Prostate gland (tissue), 2 donors: ENCODE measurements at regions not wholly inside any gene's neighbourhood (a gene's known extent, or its start where the extent isn't known, plus 50 kb on each side); places are given as distances from the start of the nearest gene placed in this dataset.

Source experiments
- POLR2A ChIP-seq: fragments of 450-650 bp; IDR thresholded peaks from one replicate; pipeline ENCODE4 v1.6.1; 2016; ENCODE audit warnings: antibody characterized with exemption, mild to moderate bottlenecking
- POLR2AphosphoS5 ChIP-seq: sonication (generic); formaldehyde crosslinking; IDR thresholded peaks from one replicate; pipeline ENCODE4 v1.6.1; 2017; ENCODE audit warnings: antibody characterized with exemption
- TF ChIP-seq, protein P1 (sequence below), 4 experiments: fragments of 200-600 bp in 2 of 4; fragments of 450-650 bp in 2 of 4; sonication (generic) in 2 of 4; IDR thresholded peaks; 1 replicate in 3 of 4; 2 replicates in 1 of 4; pipeline ENCODE4 v1.5.1; 2016 to 2019; ENCODE audit warnings: antibody characterized with exemption in 4 of 4, mild to moderate bottlenecking in 2 of 4, moderate library complexity in 2 of 4

DNA sequence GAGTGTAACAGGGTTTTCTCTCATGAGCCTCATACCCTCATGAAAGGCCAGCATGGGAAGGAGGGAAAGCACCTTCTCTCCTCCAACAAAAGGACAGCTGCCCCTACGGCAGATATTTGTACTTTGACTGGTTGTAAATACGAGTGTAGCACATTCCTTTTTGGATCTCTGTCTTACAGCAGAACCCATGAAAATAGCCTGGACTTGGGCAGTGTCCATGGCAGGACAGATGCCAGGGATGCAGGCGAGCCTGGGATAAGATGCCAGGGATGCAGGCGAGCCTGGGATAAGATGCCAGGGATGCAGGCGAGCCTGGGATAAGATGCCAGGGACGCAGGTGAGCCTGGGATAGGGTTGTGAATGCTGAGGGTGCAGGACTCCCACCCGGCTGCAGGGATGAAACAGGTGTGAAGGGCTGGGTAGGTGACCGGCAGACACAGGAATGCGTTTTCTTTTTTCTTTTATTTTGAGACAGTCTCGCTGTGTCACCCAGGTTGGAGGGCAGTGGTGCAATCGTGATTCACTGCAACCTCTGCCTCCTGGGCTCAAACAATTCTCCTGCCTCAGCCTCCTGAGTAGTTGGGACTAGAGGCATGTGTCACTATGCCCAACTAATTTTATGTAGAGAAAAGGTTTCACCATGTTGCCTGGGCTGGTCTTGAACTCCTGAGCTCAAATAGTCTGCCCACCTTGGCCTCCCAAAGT is 120.0 kb downstream of the BEGAIN start:
- TF ChIP-seq, protein P1, sequence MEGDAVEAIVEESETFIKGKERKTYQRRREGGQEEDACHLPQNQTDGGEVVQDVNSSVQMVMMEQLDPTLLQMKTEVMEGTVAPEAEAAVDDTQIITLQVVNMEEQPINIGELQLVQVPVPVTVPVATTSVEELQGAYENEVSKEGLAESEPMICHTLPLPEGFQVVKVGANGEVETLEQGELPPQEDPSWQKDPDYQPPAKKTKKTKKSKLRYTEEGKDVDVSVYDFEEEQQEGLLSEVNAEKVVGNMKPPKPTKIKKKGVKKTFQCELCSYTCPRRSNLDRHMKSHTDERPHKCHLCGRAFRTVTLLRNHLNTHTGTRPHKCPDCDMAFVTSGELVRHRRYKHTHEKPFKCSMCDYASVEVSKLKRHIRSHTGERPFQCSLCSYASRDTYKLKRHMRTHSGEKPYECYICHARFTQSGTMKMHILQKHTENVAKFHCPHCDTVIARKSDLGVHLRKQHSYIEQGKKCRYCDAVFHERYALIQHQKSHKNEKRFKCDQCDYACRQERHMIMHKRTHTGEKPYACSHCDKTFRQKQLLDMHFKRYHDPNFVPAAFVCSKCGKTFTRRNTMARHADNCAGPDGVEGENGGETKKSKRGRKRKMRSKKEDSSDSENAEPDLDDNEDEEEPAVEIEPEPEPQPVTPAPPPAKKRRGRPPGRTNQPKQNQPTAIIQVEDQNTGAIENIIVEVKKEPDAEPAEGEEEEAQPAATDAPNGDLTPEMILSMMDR (IDR thresholded peaks at IDR 0.05) = no peak
- TF ChIP-seq POLR2A (no peak), POLR2AphosphoS5 (no peak)
